HG02798 (cell line): ENCODE measurements at regions not wholly inside any gene's neighbourhood (a gene's known extent, or its start where the extent isn't known, plus 50 kb on each side); places are given as distances from the start of the nearest gene placed in this dataset.

Experiments
- ATAC-seq: cut with Tn5 transposase; IDR thresholded peaks from one replicate; pipeline ENCODE4 v1.9.1; 2021; ENCODE audit warnings: mild to moderate bottlenecking; ENCODE audit not compliant: unreplicated experiment, poor library complexity

- ATAC-seq = no peak
Observed at GRCh38 chr4:71151054-71151453, 157.6 kb downstream of the DCK start.

- no peak for ATAC-seq
Observed at GRCh38 chr4:71156616-71157015, 163.2 kb downstream of the DCK start.

GRCh38 chr4:71162386-71162785 lies 168.9 kb downstream of the DCK start:
- no peak for ATAC-seq

GRCh38 chr4:71163317-71163716 lies 169.9 kb downstream of the DCK start:
- no peak for ATAC-seq

- no peak for ATAC-seq
Observed at GRCh38 chr4:71167083-71167482, 171.7 kb upstream of the SLC4A4 start.

- no peak for ATAC-seq
Observed at GRCh38 chr4:71171592-71171991, 167.2 kb upstream of the SLC4A4 start.

GRCh38 chr4:71181332-71181731 lies 157.5 kb upstream of the SLC4A4 start:
- ATAC-seq = no peak

- peak; percentile 63 for ATAC-seq
Observed at GRCh38 chr4:71184195-71184781, 154.5 kb upstream of the SLC4A4 start.

GRCh38 chr4:71185037-71185436 lies 153.8 kb upstream of the SLC4A4 start:
- ATAC-seq = no peak

GRCh38 chr4:71186257-71186565 lies 152.6 kb upstream of the SLC4A4 start:
- ATAC-seq = no peak

- peak; percentile 61 for ATAC-seq
Observed at GRCh38 chr4:71186566-71187403, 152.0 kb upstream of the SLC4A4 start.

- ATAC-seq = peak; percentile 22
Observed at GRCh38 chr4:71187404-71188155, 151.2 kb upstream of the SLC4A4 start.

- no peak for ATAC-seq
Observed at GRCh38 chr4:71188156-71188640, 150.6 kb upstream of the SLC4A4 start.

GRCh38 chr4:71188951-71189350 lies 149.9 kb upstream of the SLC4A4 start:
- ATAC-seq = no peak

- ATAC-seq = no peak
Observed at GRCh38 chr4:71189471-71189870, 149.3 kb upstream of the SLC4A4 start.

- no peak for ATAC-seq
Observed at GRCh38 chr4:71194454-71194853, 144.4 kb upstream of the SLC4A4 start.

- ATAC-seq = no peak
Observed at GRCh38 chr4:71195924-71196323, 142.9 kb upstream of the SLC4A4 start.

- ATAC-seq = no peak
Observed at GRCh38 chr4:71198958-71199357, 139.9 kb upstream of the SLC4A4 start.

- no peak for ATAC-seq
Observed at GRCh38 chr4:71201057-71201456, 137.8 kb upstream of the SLC4A4 start.

GRCh38 chr4:71201817-71202576 lies 136.8 kb upstream of the SLC4A4 start:
- no peak for ATAC-seq

GRCh38 chr4:71202705-71203104 lies 136.1 kb upstream of the SLC4A4 start:
- ATAC-seq = no peak
